Peyer's patch (tissue), 4 donors: ENCODE measurements at regions not wholly inside any gene's neighbourhood (a gene's known extent, or its start where the extent isn't known, plus 50 kb on each side); places are given as distances from the start of the nearest gene placed in this dataset.
A peak's percentile ranks its signal among the peaks of the same experiment; 100 is the strongest.

Experiments used
- DNase-seq, 3 donors: peaks; one replicate each; pipeline ENCODE4 v3.0.0-alpha.2; 2017 to 2019
- H3K27ac ChIP-seq, 4 donors: fragments of 200-600 bp; sonication (generic); one replicate each; pipeline ENCODE4 v1.5.1; 2016 to 2019
- H3K27me3 ChIP-seq, 2 donors: fragments of 200-600 bp; sonication (generic); one replicate each; pipeline ENCODE4 v1.5.1; 2019
- H3K36me3 ChIP-seq, 3 donors: fragments of 200-600 bp; sonication (generic); one replicate each; pipeline ENCODE4 v1.5.1; 2016 to 2019
- H3K4me1 ChIP-seq, 4 donors: fragments of 200-600 bp; sonication (generic); one replicate each; pipeline ENCODE4 v1.5.1; 2016 to 2019
- H3K4me3 ChIP-seq, 4 donors: fragments of 200-600 bp; sonication (generic); 1 replicate in 3 of 4; 2 replicates in 1 of 4; pipeline ENCODE4 v1.5.1; 2016 to 2019; ENCODE audit warnings: mild to moderate bottlenecking in 1 of 4
- H3K9me3 ChIP-seq, 4 donors: fragments of 200-600 bp; sonication (generic); one replicate each; pipeline ENCODE4 v1.5.1; 2016 to 2019; ENCODE audit warnings: mild to moderate bottlenecking in 1 of 4
- CTCF ChIP-seq, 6 experiments: fragments of 450-650 bp in 4 of 6; fragments of 200-600 bp in 2 of 6; sonication (generic) in 1 of 6; IDR thresholded peaks; one replicate each; pipeline ENCODE4 v1.5.1; 2017 to 2019; ENCODE audit warnings: antibody characterized with exemption in 6 of 6, mild to moderate bottlenecking in 3 of 6, moderate library complexity in 1 of 6
- POLR2A ChIP-seq, 2 donors: fragments of 450-650 bp; IDR thresholded peaks; one replicate each; pipeline ENCODE4 v1.5.1; 2017; ENCODE audit warnings: antibody characterized with exemption in 2 of 2, mild to moderate bottlenecking in 2 of 2, moderate library complexity in 2 of 2

- TF ChIP-seq POLR2A (IDR thresholded peaks at IDR 0.05): no peak
- TF ChIP-seq CTCF (IDR thresholded peaks at IDR 0.05): no peak
Measured at GRCh38 chr7:63117-63480, 129.3 kb upstream of the FAM20C start.

GRCh38 chr7:63521-64021, 128.8 kb upstream of the FAM20C start:
- DNase-seq: no peak
- Histone ChIP-seq H3K9me3 (no peaks in the 10 kb centered on the region), H3K4me3 (no peak overlapping the region), H3K4me1 (no peaks in the 10 kb centered on the region), H3K27me3 (no peaks in the 10 kb centered on the region), H3K36me3 (no peaks in the 10 kb centered on the region), H3K27ac (no peak overlapping the region)
- no peak for TF ChIP-seq POLR2A (IDR thresholded peaks at IDR 0.05)
- no peak for TF ChIP-seq CTCF (IDR thresholded peaks at IDR 0.05)

More at GRCh38 chr7:63117-63480, 129.3 kb upstream of the FAM20C start:
- Histone ChIP-seq H3K4me3 (no peak overlapping the region), H3K4me1 (no peaks in the 10 kb centered on the region), H3K27ac (no peak overlapping the region), H3K9me3 (no peaks in the 10 kb centered on the region), H3K27me3 (no peaks in the 10 kb centered on the region), H3K36me3 (no peaks in the 10 kb centered on the region)
- DNase-seq: peak in 1 of 3 donors; percentile 38

- Histone ChIP-seq H3K4me3 (no peak overlapping the region), H3K9me3 (no peaks in the 10 kb centered on the region), H3K4me1 (no peaks in the 10 kb centered on the region), H3K36me3 (no peaks in the 10 kb centered on the region), H3K27ac (no peak overlapping the region), H3K27me3 (no peaks in the 10 kb centered on the region)
- TF ChIP-seq POLR2A (IDR thresholded peaks at IDR 0.05) (no peak), CTCF (IDR thresholded peaks at IDR 0.05) (peak in 3 of 6 experiments; percentile 44 to 51 (median 44))
- DNase-seq: peak in 2 of 3 donors; percentile 24 to 66
Measured at GRCh38 chr7:64098-64915, 128.1 kb upstream of the FAM20C start.

GRCh38 chr7:64916-65341, 127.4 kb upstream of the FAM20C start:
- no peaks in the 10 kb centered on the region for H3K27me3 ChIP-seq
- H3K4me3 ChIP-seq: no peak overlapping the region
- TF ChIP-seq CTCF (IDR thresholded peaks at IDR 0.05) (no peak), POLR2A (IDR thresholded peaks at IDR 0.05) (no peak)
- H3K9me3 ChIP-seq: no peaks in the 10 kb centered on the region
- no peaks in the 10 kb centered on the region for H3K36me3 ChIP-seq
- no peak overlapping the region for H3K27ac ChIP-seq
- DNase-seq: no peak
- H3K4me1 ChIP-seq: no peaks in the 10 kb centered on the region

- no peaks in the 10 kb centered on the region for H3K27me3 ChIP-seq
- no peak overlapping the region for H3K27ac ChIP-seq
- TF ChIP-seq CTCF (IDR thresholded peaks at IDR 0.05) (no peak), POLR2A (IDR thresholded peaks at IDR 0.05) (no peak)
Measured at GRCh38 chr7:65554-65953, 126.8 kb upstream of the FAM20C start.

More at GRCh38 chr7:65554-65953, 126.8 kb upstream of the FAM20C start:
- Histone ChIP-seq H3K4me1 (no peaks in the 10 kb centered on the region), H3K36me3 (no peaks in the 10 kb centered on the region), H3K9me3 (no peaks in the 10 kb centered on the region), H3K4me3 (no peak overlapping the region)
- DNase-seq: no peak
